Thyroid gland (tissue), 4 donors: ENCODE measurements at regions not wholly inside any gene's neighbourhood (a gene's known extent, or its start where the extent isn't known, plus 50 kb on each side); places are given as distances from the start of the nearest gene placed in this dataset.

Source experiments
- DNase-seq, 2 donors: peaks; one replicate each; pipeline ENCODE4 v3.0.0-alpha.2; 2019
- H3K27ac ChIP-seq, 3 donors: fragments of 200-600 bp; sonication (generic); 1 replicate in 2 of 3; 2 replicates in 1 of 3; pipeline ENCODE4 v1.5.1; 2016 to 2019; ENCODE audit warnings: mild to moderate bottlenecking in 1 of 3, moderate library complexity in 1 of 3
- H3K27me3 ChIP-seq: fragments of 200-600 bp; sonication (generic); one replicate; pipeline ENCODE4 v1.5.1; 2019
- H3K36me3 ChIP-seq, 2 donors: fragments of 200-600 bp; sonication (generic); one replicate each; pipeline ENCODE4 v1.5.1; 2016 to 2019
- H3K4me1 ChIP-seq, 2 donors: fragments of 200-600 bp; sonication (generic); one replicate each; pipeline ENCODE4 v1.5.1; 2017 to 2019
- H3K4me3 ChIP-seq, 3 donors: fragments of 200-600 bp; sonication (generic); replicated peaks in 1 of 3; 1 replicate in 2 of 3; 2 replicates in 1 of 3; pipeline ENCODE4 v1.5.1; 2016; ENCODE audit warnings: mild to moderate bottlenecking in 1 of 3
- H3K9me3 ChIP-seq: fragments of 200-600 bp; sonication (generic); one replicate; pipeline ENCODE4 v1.5.1; 2017
- CTCF ChIP-seq, 6 experiments: fragments of 200-600 bp in 3 of 6; fragments of 450-650 bp in 3 of 6; sonication (generic) in 3 of 6; IDR thresholded peaks; one replicate each; pipeline ENCODE4 v1.5.1; 2016 to 2019; ENCODE audit warnings: antibody characterized with exemption in 6 of 6, mild to moderate bottlenecking in 2 of 6, inconsistent platforms in 1 of 6, moderate library complexity in 1 of 6
- POLR2A ChIP-seq, 2 donors: fragments of 450-650 bp; IDR thresholded peaks; one replicate each; pipeline ENCODE4 v1.6.1; 2017; ENCODE audit warnings: antibody characterized with exemption in 2 of 2, mild to moderate bottlenecking in 2 of 2, moderate library complexity in 1 of 2
- WGBS, 2 donors: methylation state at CpG; one replicate each; pipeline ENCODE4 v1.1.5; 2017; 5-methylcytosine and 5-hydroxymethylcytosine counted together
- intact Hi-C: fragments of 100-400 bp; cut with DNase I; formaldehyde crosslinking; loops from one replicate; pipeline ENCODE4 v1.15.1; 2023

GRCh38 chr6:21708320-21708580 lies 114.7 kb downstream of the SOX4 start:
- TF ChIP-seq CTCF (IDR thresholded peaks at IDR 0.05) (no peak), POLR2A (IDR thresholded peaks at IDR 0.05) (no peak)
- Histone ChIP-seq H3K27me3 (no peaks in the 10 kb centered on the region), H3K9me3 (no peaks in the 10 kb centered on the region), H3K4me1 (no peaks in the 10 kb centered on the region), H3K4me3 (no peak overlapping the region), H3K36me3 (no peaks in the 10 kb centered on the region), H3K27ac (no peak overlapping the region)
- intact Hi-C loops, result no loop called here
- DNase-seq, result no peak

GRCh38 chr6:21710216-21710615 lies 116.7 kb downstream of the SOX4 start:
- TF ChIP-seq CTCF (IDR thresholded peaks at IDR 0.05), result no peak
- TF ChIP-seq POLR2A (IDR thresholded peaks at IDR 0.05), result no peak
- no peaks in the 10 kb centered on the region for H3K4me1 ChIP-seq
- H3K9me3 ChIP-seq, result no peaks in the 10 kb centered on the region
- no peak for DNase-seq
- no peak overlapping the region for H3K4me3 ChIP-seq
- WGBS, 2 donors, result 78 to 82% methylated on average over 1 of the region's 1 CpG
- H3K27me3 ChIP-seq, result no peaks in the 10 kb centered on the region
- no peak overlapping the region for H3K27ac ChIP-seq
- intact Hi-C loops, result no loop called here
- no peaks in the 10 kb centered on the region for H3K36me3 ChIP-seq

GRCh38 chr6:21710908-21711627 lies 117.5 kb downstream of the SOX4 start:
- H3K27me3 ChIP-seq, result no peaks in the 10 kb centered on the region
- TF ChIP-seq CTCF (IDR thresholded peaks at IDR 0.05) (no peak), POLR2A (IDR thresholded peaks at IDR 0.05) (no peak)
- H3K36me3 ChIP-seq, result no peaks in the 10 kb centered on the region
- H3K27ac ChIP-seq, result no peak overlapping the region
- H3K4me3 ChIP-seq, result no peak overlapping the region
- 77 to 87% methylated on average over 7 of the region's 7 CpGs for WGBS, 2 donors
- no peaks in the 10 kb centered on the region for H3K4me1 ChIP-seq
- H3K9me3 ChIP-seq, result no peaks in the 10 kb centered on the region
- no peak for DNase-seq
- intact Hi-C loops, result no loop called here

GRCh38 chr6:21712213-21712612 lies 118.7 kb downstream of the SOX4 start:
- Histone ChIP-seq H3K4me3 (no peak overlapping the region), H3K4me1 (no peaks in the 10 kb centered on the region), H3K9me3 (no peaks in the 10 kb centered on the region), H3K27me3 (no peaks in the 10 kb centered on the region), H3K36me3 (no peaks in the 10 kb centered on the region), H3K27ac (no peak overlapping the region)
- WGBS, 2 donors, result 89 to 95% methylated on average over 4 of the region's 4 CpGs
- no peak for TF ChIP-seq POLR2A (IDR thresholded peaks at IDR 0.05)
- no peak for TF ChIP-seq CTCF (IDR thresholded peaks at IDR 0.05)
- no peak for DNase-seq
- intact Hi-C loops, result no loop called here

GRCh38 chr6:21713481-21713880 lies 119.9 kb downstream of the SOX4 start:
- Histone ChIP-seq H3K36me3 (no peaks in the 10 kb centered on the region), H3K4me1 (no peaks in the 10 kb centered on the region), H3K4me3 (no peak overlapping the region), H3K27ac (no peak overlapping the region), H3K9me3 (no peaks in the 10 kb centered on the region), H3K27me3 (no peaks in the 10 kb centered on the region)
- intact Hi-C loops, result no loop called here
- no peak for DNase-seq
- 93 to 95% methylated on average over 2 of the region's 2 CpGs for WGBS, 2 donors
- no peak for TF ChIP-seq POLR2A (IDR thresholded peaks at IDR 0.05)
- no peak for TF ChIP-seq CTCF (IDR thresholded peaks at IDR 0.05)
